IMR-90 (cell line): ENCODE measurements at regions not wholly inside any gene's neighbourhood (a gene's known extent, or its start where the extent isn't known, plus 50 kb on each side); places are given as distances from the start of the nearest gene placed in this dataset.

Source experiments
- MAFK ChIP-seq: IDR thresholded peaks from 2 replicates; pipeline ENCODE4 v1.6.1; 2012; ENCODE audit warnings: low read depth, low read length, improper control_type of control experiment
- POLR2A ChIP-seq: IDR thresholded peaks from 2 replicates; pipeline ENCODE4 v1.6.1; 2012; ENCODE audit warnings: mild to moderate bottlenecking, low read depth, low read length
- RAD21 ChIP-seq: IDR thresholded peaks from 2 replicates; pipeline ENCODE4 v1.6.1; 2012; ENCODE audit warnings: low read length, improper control_type of control experiment
- TF ChIP-seq, protein P1 (sequence below): conservative IDR thresholded peaks from 2 replicates; pipeline ENCODE4 v1.5.1; 2012; ENCODE audit warnings: mild to moderate bottlenecking, low read depth, low read length, improper control_type of control experiment

GRCh38 chr2:129479892-129480291, 499.6 kb upstream of the RAB6C start:
- TF ChIP-seq, protein P1, sequence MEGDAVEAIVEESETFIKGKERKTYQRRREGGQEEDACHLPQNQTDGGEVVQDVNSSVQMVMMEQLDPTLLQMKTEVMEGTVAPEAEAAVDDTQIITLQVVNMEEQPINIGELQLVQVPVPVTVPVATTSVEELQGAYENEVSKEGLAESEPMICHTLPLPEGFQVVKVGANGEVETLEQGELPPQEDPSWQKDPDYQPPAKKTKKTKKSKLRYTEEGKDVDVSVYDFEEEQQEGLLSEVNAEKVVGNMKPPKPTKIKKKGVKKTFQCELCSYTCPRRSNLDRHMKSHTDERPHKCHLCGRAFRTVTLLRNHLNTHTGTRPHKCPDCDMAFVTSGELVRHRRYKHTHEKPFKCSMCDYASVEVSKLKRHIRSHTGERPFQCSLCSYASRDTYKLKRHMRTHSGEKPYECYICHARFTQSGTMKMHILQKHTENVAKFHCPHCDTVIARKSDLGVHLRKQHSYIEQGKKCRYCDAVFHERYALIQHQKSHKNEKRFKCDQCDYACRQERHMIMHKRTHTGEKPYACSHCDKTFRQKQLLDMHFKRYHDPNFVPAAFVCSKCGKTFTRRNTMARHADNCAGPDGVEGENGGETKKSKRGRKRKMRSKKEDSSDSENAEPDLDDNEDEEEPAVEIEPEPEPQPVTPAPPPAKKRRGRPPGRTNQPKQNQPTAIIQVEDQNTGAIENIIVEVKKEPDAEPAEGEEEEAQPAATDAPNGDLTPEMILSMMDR, result no peak
- TF ChIP-seq POLR2A, result no peak
- TF ChIP-seq RAD21, result no peak
- TF ChIP-seq MAFK, result no peak
